ENCODE measurements at regions not wholly inside any gene's neighbourhood (a gene's known extent, or its start where the extent isn't known, plus 50 kb on each side); places are given as distances from the start of the nearest gene placed in this dataset.

DNA sequence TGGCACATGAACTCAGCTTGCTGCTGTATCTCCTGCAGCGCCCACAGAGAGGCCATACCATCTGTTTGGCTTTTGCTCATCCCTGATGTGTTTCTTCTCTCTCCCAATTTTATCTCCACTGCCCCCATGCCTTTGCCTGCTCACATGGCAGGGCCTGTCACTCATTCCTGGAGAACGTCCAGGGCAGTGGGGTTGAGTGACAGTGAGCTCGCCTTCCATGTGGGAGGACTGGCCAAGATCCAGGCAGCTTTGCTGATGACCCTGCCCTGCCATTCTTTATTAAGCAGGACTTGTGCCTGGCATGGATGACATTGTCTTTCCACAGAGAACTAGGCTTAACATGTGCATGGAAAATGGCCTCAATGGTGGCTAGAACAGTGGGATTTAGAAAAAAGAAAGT, 230.5 kb upstream of the THSD7B start:
- no peak overlapping the region for H3K4me3 ChIP-seq (ENCODE audit: insufficient read depth in 1 of 2, low read depth in 1 of 2, low read length in 2 of 2)

DNA sequence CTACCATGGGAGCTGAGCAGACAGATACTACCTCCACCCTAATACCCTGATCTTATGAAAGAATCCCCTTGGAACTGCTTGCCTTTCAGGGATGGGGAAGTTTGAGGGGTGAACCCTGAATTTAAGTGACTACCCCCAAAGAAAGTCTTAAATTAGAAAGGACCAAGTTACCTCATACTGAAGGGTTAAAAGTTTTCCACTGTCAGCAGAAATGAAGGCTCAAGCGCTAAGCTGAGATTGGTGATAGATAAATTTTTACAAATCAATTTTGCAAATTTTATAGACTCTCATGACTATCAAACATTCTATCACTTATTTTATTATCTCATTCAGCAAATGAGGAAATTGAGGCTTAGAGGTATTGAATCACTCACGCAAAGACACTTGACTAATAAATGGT, 233.2 kb upstream of the THSD7B start:
- Histone ChIP-seq H3K4me2 (ENCODE audit: low read length, poor library complexity, severe bottlenecking) (no peak overlapping the region), H3K23ac (ENCODE audit: low read length in 2 of 2) (no peak overlapping the region), H2BK120ac (ENCODE audit: low read depth, low read length) (no peak overlapping the region), H2BK12ac (ENCODE audit: low read length in 2 of 2) (no peak overlapping the region), H3K27ac (ENCODE audit: low read length, poor library complexity, severe bottlenecking) (no peak overlapping the region), H2AK5ac (ENCODE audit: low read length, severe bottlenecking) (no peak overlapping the region), H3K4ac (ENCODE audit: low read depth in 1 of 2, low read length in 2 of 2) (no peak overlapping the region), H3K4me1 (ENCODE audit: control insufficient read depth, insufficient read depth, low read depth, low read length) (no peaks in the 10 kb centered on the region), H3K18ac (ENCODE audit: low read depth in 1 of 2, low read length in 2 of 2) (no peak overlapping the region), H3K27me3 (ENCODE audit: control insufficient read depth in 1 of 2, insufficient read depth in 1 of 2, low read length in 2 of 2) (no peaks in the 10 kb centered on the region), H2BK5ac (ENCODE audit: low read depth, low read length, poor library complexity, severe bottlenecking) (no peak overlapping the region), H2AFZ (ENCODE audit: low read depth, low read length) (no peak overlapping the region), H2BK15ac (ENCODE audit: low read depth, poor library complexity, severe bottlenecking) (no peak overlapping the region), H3K79me1 (replicated peaks; ENCODE audit: low read length, poor library complexity, severe bottlenecking) (no peaks in the 10 kb centered on the region), H3K4me3 (ENCODE audit: insufficient read depth in 1 of 2, low read depth in 1 of 2, low read length in 2 of 2) (no peak overlapping the region), H3K14ac (ENCODE audit: low read length in 2 of 2) (no peak overlapping the region), H3K36me3 (ENCODE audit: control insufficient read depth in 1 of 2, insufficient read depth in 2 of 2, low read depth in 1 of 2, low read length in 2 of 2) (no peaks in the 10 kb centered on the region), H4K91ac (ENCODE audit: low read length) (no peak overlapping the region), H4K8ac (ENCODE audit: low read length) (no peak overlapping the region), H3K9ac (ENCODE audit: low read length) (no peak overlapping the region), H3K9me3 (ENCODE audit: control insufficient read depth, low read length) (no peaks in the 10 kb centered on the region)
- no peak for DNase-seq
- WGBS, result 100% methylated on average over 1 of the region's 2 CpGs

More for the DNA sequence above, 230.5 kb upstream of the THSD7B start:
- Histone ChIP-seq H3K23ac (ENCODE audit: low read length in 2 of 2) (no peak overlapping the region), H2BK120ac (ENCODE audit: low read depth, low read length) (no peak overlapping the region), H4K91ac (ENCODE audit: low read length) (no peak overlapping the region), H3K9ac (ENCODE audit: low read length) (no peak overlapping the region), H2BK12ac (ENCODE audit: low read length in 2 of 2) (no peak overlapping the region), H3K4ac (ENCODE audit: low read depth in 1 of 2, low read length in 2 of 2) (no peak overlapping the region), H2AK5ac (ENCODE audit: low read length, severe bottlenecking) (no peak overlapping the region), H3K9me3 (ENCODE audit: control insufficient read depth, low read length) (no peaks in the 10 kb centered on the region), H3K4me2 (ENCODE audit: low read length, poor library complexity, severe bottlenecking) (no peak overlapping the region), H3K4me1 (ENCODE audit: control insufficient read depth, insufficient read depth, low read depth, low read length) (no peaks in the 10 kb centered on the region), H2BK5ac (ENCODE audit: low read depth, low read length, poor library complexity, severe bottlenecking) (no peak overlapping the region), H2AFZ (ENCODE audit: low read depth, low read length) (no peak overlapping the region), H3K36me3 (ENCODE audit: control insufficient read depth in 1 of 2, insufficient read depth in 2 of 2, low read depth in 1 of 2, low read length in 2 of 2) (no peaks in the 10 kb centered on the region), H3K27ac (ENCODE audit: low read length, poor library complexity, severe bottlenecking) (no peak overlapping the region), H2BK15ac (ENCODE audit: low read depth, poor library complexity, severe bottlenecking) (no peak overlapping the region), H3K18ac (ENCODE audit: low read depth in 1 of 2, low read length in 2 of 2) (no peak overlapping the region), H4K8ac (ENCODE audit: low read length) (no peak overlapping the region), H3K14ac (ENCODE audit: low read length in 2 of 2) (no peak overlapping the region), H3K27me3 (ENCODE audit: control insufficient read depth in 1 of 2, insufficient read depth in 1 of 2, low read length in 2 of 2) (no peaks in the 10 kb centered on the region), H3K79me1 (replicated peaks; ENCODE audit: low read length, poor library complexity, severe bottlenecking) (no peaks in the 10 kb centered on the region)
- no peak for DNase-seq
- 37% methylated on average over 3 of the region's 3 CpGs for WGBS

GRCh38 chr2:136531731-136532130, 233.6 kb upstream of the THSD7B start:
- Histone ChIP-seq H4K8ac (ENCODE audit: low read length) (no peak overlapping the region), H3K23ac (ENCODE audit: low read length in 2 of 2) (no peak overlapping the region), H3K14ac (ENCODE audit: low read length in 2 of 2) (no peak overlapping the region), H3K79me1 (replicated peaks; ENCODE audit: low read length, poor library complexity, severe bottlenecking) (no peaks in the 10 kb centered on the region), H3K27me3 (ENCODE audit: control insufficient read depth in 1 of 2, insufficient read depth in 1 of 2, low read length in 2 of 2) (no peaks in the 10 kb centered on the region), H2BK5ac (ENCODE audit: low read depth, low read length, poor library complexity, severe bottlenecking) (no peak overlapping the region), H3K9ac (ENCODE audit: low read length) (no peak overlapping the region), H2BK120ac (ENCODE audit: low read depth, low read length) (no peak overlapping the region), H3K36me3 (ENCODE audit: control insufficient read depth in 1 of 2, insufficient read depth in 2 of 2, low read depth in 1 of 2, low read length in 2 of 2) (no peaks in the 10 kb centered on the region), H2AFZ (ENCODE audit: low read depth, low read length) (no peak overlapping the region), H3K18ac (ENCODE audit: low read depth in 1 of 2, low read length in 2 of 2) (no peak overlapping the region), H2BK12ac (ENCODE audit: low read length in 2 of 2) (no peak overlapping the region), H4K91ac (ENCODE audit: low read length) (no peak overlapping the region), H3K4me2 (ENCODE audit: low read length, poor library complexity, severe bottlenecking) (no peak overlapping the region), H3K27ac (ENCODE audit: low read length, poor library complexity, severe bottlenecking) (no peak overlapping the region), H2AK5ac (ENCODE audit: low read length, severe bottlenecking) (no peak overlapping the region), H3K4me3 (ENCODE audit: insufficient read depth in 1 of 2, low read depth in 1 of 2, low read length in 2 of 2) (no peak overlapping the region), H3K4me1 (ENCODE audit: control insufficient read depth, insufficient read depth, low read depth, low read length) (no peaks in the 10 kb centered on the region), H3K4ac (ENCODE audit: low read depth in 1 of 2, low read length in 2 of 2) (no peak overlapping the region), H3K9me3 (ENCODE audit: control insufficient read depth, low read length) (no peaks in the 10 kb centered on the region), H2BK15ac (ENCODE audit: low read depth, poor library complexity, severe bottlenecking) (no peak overlapping the region)
- DNase-seq, result no peak
- WGBS, result 28% methylated on average over 2 of the region's 2 CpGs

- Histone ChIP-seq H2BK12ac (ENCODE audit: low read length in 2 of 2) (no peak overlapping the region), H3K9me3 (ENCODE audit: control insufficient read depth, low read length) (no peaks in the 10 kb centered on the region), H3K4ac (ENCODE audit: low read depth in 1 of 2, low read length in 2 of 2) (no peak overlapping the region), H3K4me1 (ENCODE audit: control insufficient read depth, insufficient read depth, low read depth, low read length) (no peaks in the 10 kb centered on the region), H2BK5ac (ENCODE audit: low read depth, low read length, poor library complexity, severe bottlenecking) (no peak overlapping the region), H4K8ac (ENCODE audit: low read length) (no peak overlapping the region), H2AFZ (ENCODE audit: low read depth, low read length) (no peak overlapping the region), H2BK120ac (ENCODE audit: low read depth, low read length) (no peak overlapping the region), H3K23ac (ENCODE audit: low read length in 2 of 2) (no peak overlapping the region), H3K18ac (ENCODE audit: low read depth in 1 of 2, low read length in 2 of 2) (no peak overlapping the region), H3K27ac (ENCODE audit: low read length, poor library complexity, severe bottlenecking) (no peak overlapping the region), H3K27me3 (ENCODE audit: control insufficient read depth in 1 of 2, insufficient read depth in 1 of 2, low read length in 2 of 2) (no peaks in the 10 kb centered on the region), H3K4me2 (ENCODE audit: low read length, poor library complexity, severe bottlenecking) (no peak overlapping the region), H2BK15ac (ENCODE audit: low read depth, poor library complexity, severe bottlenecking) (no peak overlapping the region), H3K79me1 (replicated peaks; ENCODE audit: low read length, poor library complexity, severe bottlenecking) (no peaks in the 10 kb centered on the region), H2AK5ac (ENCODE audit: low read length, severe bottlenecking) (no peak overlapping the region), H3K36me3 (ENCODE audit: control insufficient read depth in 1 of 2, insufficient read depth in 2 of 2, low read depth in 1 of 2, low read length in 2 of 2) (no peaks in the 10 kb centered on the region), H3K14ac (ENCODE audit: low read length in 2 of 2) (no peak overlapping the region), H4K91ac (ENCODE audit: low read length) (no peak overlapping the region), H3K9ac (ENCODE audit: low read length) (no peak overlapping the region), H3K4me3 (ENCODE audit: insufficient read depth in 1 of 2, low read depth in 1 of 2, low read length in 2 of 2) (no peak overlapping the region)
- no peak for DNase-seq
These were observed 235.2 kb upstream of the THSD7B start for GRCh38 chr2:136530146-136530545.
